ENCODE measurements at regions not wholly inside any gene's neighbourhood (a gene's known extent, or its start where the extent isn't known, plus 50 kb on each side); places are given as distances from the start of the nearest gene placed in this dataset.

DNA sequence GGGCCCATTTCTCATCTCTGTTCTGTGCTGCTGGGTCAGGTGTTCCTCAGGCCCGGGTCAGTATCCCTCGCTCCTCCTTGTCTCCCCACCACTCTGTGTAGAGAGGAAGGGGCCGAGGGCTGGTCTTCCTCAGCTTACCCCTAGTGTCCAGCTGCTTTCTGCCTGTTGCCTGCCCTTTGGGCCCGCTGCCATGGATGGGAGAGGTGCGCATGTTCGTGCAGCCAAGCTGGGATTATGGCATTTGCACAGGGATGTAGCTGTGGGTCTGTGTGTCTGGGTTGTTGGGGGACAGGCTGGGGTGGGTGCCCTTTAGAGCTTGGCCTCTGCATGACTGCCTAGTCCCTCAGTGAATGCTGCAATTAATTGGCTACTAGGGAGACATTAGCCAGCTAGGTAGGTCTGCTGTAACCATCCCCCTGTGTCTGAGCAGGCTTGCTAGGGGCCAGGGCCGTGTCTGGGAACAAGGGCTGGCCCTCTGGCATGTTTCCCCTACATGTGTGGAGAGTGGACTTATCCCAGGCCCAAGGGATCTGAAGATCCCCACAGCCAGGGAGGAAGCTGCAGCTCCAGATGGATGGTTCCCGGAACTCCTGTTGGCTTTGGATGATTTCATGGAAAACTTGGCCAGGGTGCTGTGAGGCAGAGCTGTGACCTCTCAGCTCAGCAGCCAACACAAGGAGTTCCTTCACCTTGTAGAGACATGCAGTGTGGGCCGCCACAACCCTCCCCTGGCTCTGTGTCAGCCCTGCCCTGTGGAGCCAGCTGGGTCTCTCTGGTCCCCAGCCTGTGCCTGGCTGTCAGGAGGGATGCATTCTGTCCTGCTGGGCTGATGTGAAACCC, 161.9 kb downstream of the MACROH2A1 start:
- no peak for TF ChIP-seq POLR2AphosphoS5 (IDR thresholded peaks at IDR 0.05; ENCODE audit: low read depth, low read length)
- no peak for TF ChIP-seq FOXP2 (optimal IDR thresholded peaks at IDR 0.05; ENCODE audit: borderline replicate concordance, extremely low read depth, extremely low read length, insufficient read depth)
- no peak for TF ChIP-seq TAF1 (IDR thresholded peaks at IDR 0.05; ENCODE audit: borderline replicate concordance, insufficient read depth, low read length)
- no peak for TF ChIP-seq SIN3A (IDR thresholded peaks at IDR 0.05; ENCODE audit: borderline replicate concordance, insufficient read depth, low read length)
- TF ChIP-seq, protein P1, sequence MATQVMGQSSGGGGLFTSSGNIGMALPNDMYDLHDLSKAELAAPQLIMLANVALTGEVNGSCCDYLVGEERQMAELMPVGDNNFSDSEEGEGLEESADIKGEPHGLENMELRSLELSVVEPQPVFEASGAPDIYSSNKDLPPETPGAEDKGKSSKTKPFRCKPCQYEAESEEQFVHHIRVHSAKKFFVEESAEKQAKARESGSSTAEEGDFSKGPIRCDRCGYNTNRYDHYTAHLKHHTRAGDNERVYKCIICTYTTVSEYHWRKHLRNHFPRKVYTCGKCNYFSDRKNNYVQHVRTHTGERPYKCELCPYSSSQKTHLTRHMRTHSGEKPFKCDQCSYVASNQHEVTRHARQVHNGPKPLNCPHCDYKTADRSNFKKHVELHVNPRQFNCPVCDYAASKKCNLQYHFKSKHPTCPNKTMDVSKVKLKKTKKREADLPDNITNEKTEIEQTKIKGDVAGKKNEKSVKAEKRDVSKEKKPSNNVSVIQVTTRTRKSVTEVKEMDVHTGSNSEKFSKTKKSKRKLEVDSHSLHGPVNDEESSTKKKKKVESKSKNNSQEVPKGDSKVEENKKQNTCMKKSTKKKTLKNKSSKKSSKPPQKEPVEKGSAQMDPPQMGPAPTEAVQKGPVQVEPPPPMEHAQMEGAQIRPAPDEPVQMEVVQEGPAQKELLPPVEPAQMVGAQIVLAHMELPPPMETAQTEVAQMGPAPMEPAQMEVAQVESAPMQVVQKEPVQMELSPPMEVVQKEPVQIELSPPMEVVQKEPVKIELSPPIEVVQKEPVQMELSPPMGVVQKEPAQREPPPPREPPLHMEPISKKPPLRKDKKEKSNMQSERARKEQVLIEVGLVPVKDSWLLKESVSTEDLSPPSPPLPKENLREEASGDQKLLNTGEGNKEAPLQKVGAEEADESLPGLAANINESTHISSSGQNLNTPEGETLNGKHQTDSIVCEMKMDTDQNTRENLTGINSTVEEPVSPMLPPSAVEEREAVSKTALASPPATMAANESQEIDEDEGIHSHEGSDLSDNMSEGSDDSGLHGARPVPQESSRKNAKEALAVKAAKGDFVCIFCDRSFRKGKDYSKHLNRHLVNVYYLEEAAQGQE (IDR thresholded peaks at IDR 0.05; ENCODE audit: insufficient read depth in 1 of 2, low read depth in 2 of 2, low read length in 2 of 2), result no peak

- TF ChIP-seq POLR2AphosphoS5 (IDR thresholded peaks at IDR 0.05; ENCODE audit: low read depth, low read length) (no peak), FOXP2 (optimal IDR thresholded peaks at IDR 0.05; ENCODE audit: borderline replicate concordance, extremely low read depth, extremely low read length, insufficient read depth) (no peak), SIN3A (IDR thresholded peaks at IDR 0.05; ENCODE audit: borderline replicate concordance, insufficient read depth, low read length) (no peak), TAF1 (IDR thresholded peaks at IDR 0.05; ENCODE audit: borderline replicate concordance, insufficient read depth, low read length) (no peak)
- TF ChIP-seq, protein P1 (IDR thresholded peaks at IDR 0.05; ENCODE audit: insufficient read depth in 1 of 2, low read depth in 2 of 2, low read length in 2 of 2), result no peak
These were observed 162.7 kb downstream of the MACROH2A1 start for GRCh38 chr5:135236228-135236907.

DNA sequence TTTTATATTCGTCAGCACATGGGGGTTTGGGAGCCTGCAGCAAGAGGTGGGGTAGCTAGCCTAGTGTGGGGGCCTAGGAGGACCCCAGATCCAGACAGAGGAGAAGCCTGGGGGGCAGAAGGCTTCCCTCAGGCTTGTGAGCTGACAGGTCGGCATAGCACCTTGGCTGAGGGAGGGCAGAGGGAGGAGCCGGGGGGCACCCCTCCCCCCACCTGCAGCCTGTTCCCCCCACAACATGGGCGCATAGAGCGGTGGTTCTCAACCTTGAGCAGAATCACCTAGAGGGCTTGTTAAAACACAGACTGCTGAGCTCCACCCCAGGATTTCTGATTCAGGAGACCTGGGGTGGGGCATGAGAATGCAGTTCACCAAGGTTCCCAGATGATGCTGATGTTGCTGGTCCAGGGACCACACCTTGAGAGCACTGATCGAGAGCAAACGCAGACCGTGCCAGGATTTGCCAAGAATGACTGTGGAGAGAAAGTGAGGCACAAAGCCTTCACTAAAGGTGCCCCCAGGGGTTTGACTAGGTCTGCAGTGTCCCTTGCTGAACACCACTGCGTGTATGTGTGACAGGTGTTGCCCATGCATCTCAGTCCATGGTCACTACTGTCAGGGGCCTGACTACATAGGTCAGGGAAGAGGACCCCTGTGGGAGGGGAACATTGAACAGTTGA, 163.3 kb downstream of the MACROH2A1 start:
- no peak for TF ChIP-seq SIN3A (IDR thresholded peaks at IDR 0.05; ENCODE audit: borderline replicate concordance, insufficient read depth, low read length)
- no peak for TF ChIP-seq FOXP2 (optimal IDR thresholded peaks at IDR 0.05; ENCODE audit: borderline replicate concordance, extremely low read depth, extremely low read length, insufficient read depth)
- no peak for TF ChIP-seq TAF1 (IDR thresholded peaks at IDR 0.05; ENCODE audit: borderline replicate concordance, insufficient read depth, low read length)
- TF ChIP-seq POLR2AphosphoS5 (IDR thresholded peaks at IDR 0.05; ENCODE audit: low read depth, low read length), result no peak
- TF ChIP-seq, protein P1 (IDR thresholded peaks at IDR 0.05; ENCODE audit: insufficient read depth in 1 of 2, low read depth in 2 of 2, low read length in 2 of 2), result no peak

- no peak for TF ChIP-seq FOXP2 (optimal IDR thresholded peaks at IDR 0.05; ENCODE audit: borderline replicate concordance, extremely low read depth, extremely low read length, insufficient read depth)
- no peak for TF ChIP-seq POLR2AphosphoS5 (IDR thresholded peaks at IDR 0.05; ENCODE audit: low read depth, low read length)
These were observed 164.2 kb downstream of the MACROH2A1 start for GRCh38 chr5:135234666-135235401.

DNA sequence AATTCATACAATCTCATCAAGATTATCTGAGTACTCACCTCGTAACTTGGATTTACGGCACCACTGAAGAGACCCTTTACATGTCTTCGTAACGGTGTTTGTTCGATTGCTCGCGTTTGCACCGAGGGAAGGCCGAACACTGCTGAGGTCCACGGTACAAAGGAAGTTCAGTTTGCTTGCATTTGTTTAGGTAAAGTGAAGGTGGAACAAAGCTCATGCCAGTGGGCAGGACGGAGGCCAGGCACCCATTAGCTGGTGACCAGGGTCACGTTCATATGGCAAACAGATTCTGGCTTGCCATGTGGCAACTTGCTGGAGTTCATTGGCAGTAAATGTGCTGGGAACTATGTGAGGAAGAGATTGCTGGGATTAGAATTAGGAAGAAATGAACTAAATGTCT, 164.8 kb downstream of the MACROH2A1 start:
- TF ChIP-seq TAF1 (IDR thresholded peaks at IDR 0.05; ENCODE audit: borderline replicate concordance, insufficient read depth, low read length) (no peak), POLR2AphosphoS5 (IDR thresholded peaks at IDR 0.05; ENCODE audit: low read depth, low read length) (no peak), SIN3A (IDR thresholded peaks at IDR 0.05; ENCODE audit: borderline replicate concordance, insufficient read depth, low read length) (no peak), FOXP2 (optimal IDR thresholded peaks at IDR 0.05; ENCODE audit: borderline replicate concordance, extremely low read depth, extremely low read length, insufficient read depth) (no peak)
- TF ChIP-seq, protein P1 (IDR thresholded peaks at IDR 0.05; ENCODE audit: insufficient read depth in 1 of 2, low read depth in 2 of 2, low read length in 2 of 2), result no peak
